ENCODE measurements at regions not wholly inside any gene's neighbourhood (a gene's known extent, or its start where the extent isn't known, plus 50 kb on each side); places are given as distances from the start of the nearest gene placed in this dataset.

- Mint-ChIP-seq H3K27ac (no peak overlapping the region), H3K36me3 (ENCODE audit: low read depth) (no peaks in the 10 kb centered on the region), H3K9me3 (no peaks in the 10 kb centered on the region), H3K4me1 (ENCODE audit: low read depth) (peaks cover 14% of the 10 kb centered on the region), H3K4me3 (no peak overlapping the region), H3K27me3 (ENCODE audit: low read depth) (peaks cover 20% of the 10 kb centered on the region)
- no peak for DNase-seq (ENCODE audit: low spot score)
Measured at GRCh38 chr9:117775591-117775990, 71.4 kb downstream of the TLR4 start.

- Mint-ChIP-seq H3K36me3 (ENCODE audit: low read depth) (no peaks in the 10 kb centered on the region), H3K4me1 (ENCODE audit: low read depth) (peaks cover 14% of the 10 kb centered on the region), H3K4me3 (no peak overlapping the region), H3K27ac (no peak overlapping the region), H3K9me3 (no peaks in the 10 kb centered on the region), H3K27me3 (ENCODE audit: low read depth) (peaks cover 26% of the 10 kb centered on the region)
- no peak for DNase-seq (ENCODE audit: low spot score)
Measured at GRCh38 chr9:117777823-117778222, 73.6 kb downstream of the TLR4 start.

GRCh38 chr9:117779760-117780159 lies 75.6 kb downstream of the TLR4 start:
- H3K4me3 Mint-ChIP-seq = no peak overlapping the region
- H3K4me1 Mint-ChIP-seq (ENCODE audit: low read depth) = peaks cover 14% of the 10 kb centered on the region
- no peaks in the 10 kb centered on the region for H3K36me3 Mint-ChIP-seq (ENCODE audit: low read depth)
- no peak for DNase-seq (ENCODE audit: low spot score)
- no peak overlapping the region for H3K27ac Mint-ChIP-seq
- peaks cover 26% of the 10 kb centered on the region for H3K27me3 Mint-ChIP-seq (ENCODE audit: low read depth)
- no peaks in the 10 kb centered on the region for H3K9me3 Mint-ChIP-seq

- Mint-ChIP-seq H3K36me3 (ENCODE audit: low read depth) (no peaks in the 10 kb centered on the region), H3K27ac (no peak overlapping the region), H3K4me1 (ENCODE audit: low read depth) (peaks cover 11% of the 10 kb centered on the region), H3K9me3 (no peaks in the 10 kb centered on the region), H3K27me3 (ENCODE audit: low read depth) (peaks cover 16% of the 10 kb centered on the region), H3K4me3 (no peak overlapping the region)
- DNase-seq (ENCODE audit: low spot score) = peak; percentile 42
Measured at GRCh38 chr9:117782931-117783788, 79.0 kb downstream of the TLR4 start.

- Mint-ChIP-seq H3K4me1 (ENCODE audit: low read depth) (peaks cover 11% of the 10 kb centered on the region), H3K36me3 (ENCODE audit: low read depth) (no peaks in the 10 kb centered on the region), H3K9me3 (no peaks in the 10 kb centered on the region), H3K4me3 (no peak overlapping the region), H3K27ac (no peak overlapping the region), H3K27me3 (ENCODE audit: low read depth) (peaks cover 16% of the 10 kb centered on the region)
- peak; percentile 6 for DNase-seq (ENCODE audit: low spot score)
Measured at GRCh38 chr9:117783828-117784227, 79.6 kb downstream of the TLR4 start.

GRCh38 chr9:117784996-117785395 lies 80.8 kb downstream of the TLR4 start:
- peaks cover 10% of the 10 kb centered on the region for H3K27me3 Mint-ChIP-seq (ENCODE audit: low read depth)
- peaks cover 1% of the 10 kb centered on the region for H3K4me1 Mint-ChIP-seq (ENCODE audit: low read depth)
- H3K27ac Mint-ChIP-seq = no peak overlapping the region
- H3K36me3 Mint-ChIP-seq (ENCODE audit: low read depth) = no peaks in the 10 kb centered on the region
- DNase-seq (ENCODE audit: low spot score) = no peak
- no peak overlapping the region for H3K4me3 Mint-ChIP-seq
- no peaks in the 10 kb centered on the region for H3K9me3 Mint-ChIP-seq

GRCh38 chr9:117787746-117788145 lies 83.5 kb downstream of the TLR4 start:
- H3K9me3 Mint-ChIP-seq = no peaks in the 10 kb centered on the region
- H3K27ac Mint-ChIP-seq = no peak overlapping the region
- H3K4me3 Mint-ChIP-seq = no peak overlapping the region
- H3K36me3 Mint-ChIP-seq (ENCODE audit: low read depth) = no peaks in the 10 kb centered on the region
- DNase-seq (ENCODE audit: low spot score) = no peak
- H3K27me3 Mint-ChIP-seq (ENCODE audit: low read depth) = peaks cover 3% of the 10 kb centered on the region
- H3K4me1 Mint-ChIP-seq (ENCODE audit: low read depth) = no peaks in the 10 kb centered on the region

- no peaks in the 10 kb centered on the region for H3K36me3 Mint-ChIP-seq (ENCODE audit: low read depth)
- no peak for DNase-seq (ENCODE audit: low spot score)
Measured at GRCh38 chr9:117795271-117795670, 91.1 kb downstream of the TLR4 start.

GRCh38 chr9:117796681-117797080 lies 92.5 kb downstream of the TLR4 start:
- Mint-ChIP-seq H3K9me3 (no peaks in the 10 kb centered on the region), H3K27me3 (ENCODE audit: low read depth) (peaks cover 8% of the 10 kb centered on the region), H3K27ac (no peak overlapping the region), H3K4me3 (no peak overlapping the region), H3K36me3 (ENCODE audit: low read depth) (no peaks in the 10 kb centered on the region), H3K4me1 (ENCODE audit: low read depth) (no peaks in the 10 kb centered on the region)
- DNase-seq (ENCODE audit: low spot score) = no peak

More at GRCh38 chr9:117795271-117795670, 91.1 kb downstream of the TLR4 start:
- Mint-ChIP-seq H3K4me1 (ENCODE audit: low read depth) (no peaks in the 10 kb centered on the region), H3K27ac (no peak overlapping the region), H3K4me3 (no peak overlapping the region), H3K27me3 (ENCODE audit: low read depth) (peaks cover 7% of the 10 kb centered on the region), H3K9me3 (no peaks in the 10 kb centered on the region)

- DNase-seq (ENCODE audit: low spot score) = no peak
- Mint-ChIP-seq H3K27ac (no peak overlapping the region), H3K4me3 (no peak overlapping the region), H3K9me3 (no peaks in the 10 kb centered on the region), H3K36me3 (ENCODE audit: low read depth) (no peaks in the 10 kb centered on the region), H3K27me3 (ENCODE audit: low read depth) (peaks cover 9% of the 10 kb centered on the region), H3K4me1 (ENCODE audit: low read depth) (no peaks in the 10 kb centered on the region)
Measured at GRCh38 chr9:117800389-117800788, 96.2 kb downstream of the TLR4 start.

- DNase-seq (ENCODE audit: low spot score) = no peak
- H3K36me3 Mint-ChIP-seq (ENCODE audit: low read depth) = no peaks in the 10 kb centered on the region
- no peak overlapping the region for H3K4me3 Mint-ChIP-seq
- H3K27me3 Mint-ChIP-seq (ENCODE audit: low read depth) = peaks cover 28% of the 10 kb centered on the region
- no peaks in the 10 kb centered on the region for H3K9me3 Mint-ChIP-seq
- H3K27ac Mint-ChIP-seq = no peak overlapping the region
- no peaks in the 10 kb centered on the region for H3K4me1 Mint-ChIP-seq (ENCODE audit: low read depth)
Measured at GRCh38 chr9:117809751-117810150, 105.5 kb downstream of the TLR4 start.

- H3K36me3 Mint-ChIP-seq (ENCODE audit: low read depth) = no peaks in the 10 kb centered on the region
- H3K27me3 Mint-ChIP-seq (ENCODE audit: low read depth) = peaks cover 38% of the 10 kb centered on the region
- no peak overlapping the region for H3K4me3 Mint-ChIP-seq
- no peak for DNase-seq (ENCODE audit: low spot score)
- H3K27ac Mint-ChIP-seq = no peak overlapping the region
- H3K4me1 Mint-ChIP-seq (ENCODE audit: low read depth) = peaks cover 8% of the 10 kb centered on the region
- H3K9me3 Mint-ChIP-seq = no peaks in the 10 kb centered on the region
Measured at GRCh38 chr9:117815315-117815714, 111.1 kb downstream of the TLR4 start.

- no peak overlapping the region for H3K4me3 Mint-ChIP-seq
- no peaks in the 10 kb centered on the region for H3K36me3 Mint-ChIP-seq (ENCODE audit: low read depth)
- H3K4me1 Mint-ChIP-seq (ENCODE audit: low read depth) = peaks cover 8% of the 10 kb centered on the region
- H3K27ac Mint-ChIP-seq = no peak overlapping the region
- H3K9me3 Mint-ChIP-seq = no peaks in the 10 kb centered on the region
- peaks cover 38% of the 10 kb centered on the region for H3K27me3 Mint-ChIP-seq (ENCODE audit: low read depth)
- DNase-seq (ENCODE audit: low spot score) = no peak
Measured at GRCh38 chr9:117815948-117816347, 111.7 kb downstream of the TLR4 start.

- Mint-ChIP-seq H3K27ac (no peak overlapping the region), H3K27me3 (ENCODE audit: low read depth) (peaks cover 54% of the 10 kb centered on the region), H3K36me3 (ENCODE audit: low read depth) (peaks cover 3% of the 10 kb centered on the region), H3K4me3 (no peak overlapping the region), H3K9me3 (peaks cover 12% of the 10 kb centered on the region), H3K4me1 (ENCODE audit: low read depth) (peaks cover 27% of the 10 kb centered on the region)
- no peak for DNase-seq (ENCODE audit: low spot score)
Measured at GRCh38 chr9:117821954-117822353, 117.8 kb downstream of the TLR4 start.

- Mint-ChIP-seq H3K27me3 (ENCODE audit: low read depth) (peaks cover 59% of the 10 kb centered on the region), H3K27ac (no peak overlapping the region), H3K4me3 (no peak overlapping the region), H3K9me3 (peaks cover 12% of the 10 kb centered on the region), H3K36me3 (ENCODE audit: low read depth) (peaks cover 4% of the 10 kb centered on the region), H3K4me1 (ENCODE audit: low read depth) (peaks cover 30% of the 10 kb centered on the region)
- no peak for DNase-seq (ENCODE audit: low spot score)
Measured at GRCh38 chr9:117823576-117823975, 119.4 kb downstream of the TLR4 start.

Data from T-helper 2 cell treated with Interferon-gamma antibody and Interleukin-4, amounts not matched to agents 5 μg/mL and 100 μg/mL, for 36 hours (primary cell).